H9 (cell line): ENCODE measurements at regions not wholly inside any gene's neighbourhood (a gene's known extent, or its start where the extent isn't known, plus 50 kb on each side); places are given as distances from the start of the nearest gene placed in this dataset.

Experiments used
- DNase-seq: peaks from one replicate; pipeline ENCODE4 v3.0.0-alpha.2; 2017
- H2AFZ ChIP-seq: one replicate; pipeline ENCODE4 v1.6.1; 2013; ENCODE audit warnings: mild to moderate bottlenecking, low read length, control low read depth, moderate library complexity
- H2AK5ac ChIP-seq: 2 replicates; pipeline ENCODE4 v1.6.1; 2013; ENCODE audit warnings: low read length, control low read depth, mixed read lengths; ENCODE audit not compliant: insufficient read length
- H2BK120ac ChIP-seq: one replicate; pipeline ENCODE4 v1.6.1; 2013; ENCODE audit warnings: low read depth, mild to moderate bottlenecking, low read length, control low read depth, inconsistent platforms; ENCODE audit not compliant: poor library complexity, severe bottlenecking
- H2BK12ac ChIP-seq: 2 replicates; pipeline ENCODE4 v1.6.1; 2013; ENCODE audit warnings: low read length, control low read depth, mixed read lengths, low read depth; ENCODE audit not compliant: insufficient read length
- H2BK15ac ChIP-seq: 2 replicates; pipeline ENCODE4 v1.6.1; 2013; ENCODE audit warnings: low read depth, low read length, control low read depth
- H2BK20ac ChIP-seq: one replicate; pipeline ENCODE4 v1.6.1; 2013; ENCODE audit warnings: low read depth, mild to moderate bottlenecking, low read length, control low read depth, inconsistent platforms; ENCODE audit not compliant: poor library complexity, severe bottlenecking
- H2BK5ac ChIP-seq: 2 replicates; pipeline ENCODE4 v1.6.1; 2013; ENCODE audit warnings: low read length, control low read depth, mixed read lengths; ENCODE audit not compliant: insufficient read length
- H3K14ac ChIP-seq: 2 replicates; pipeline ENCODE4 v1.6.1; 2013; ENCODE audit warnings: low read length, control low read depth; ENCODE audit not compliant: insufficient read depth
- H3K18ac ChIP-seq: 2 replicates; pipeline ENCODE4 v1.6.1; 2013; ENCODE audit warnings: low read depth, mild to moderate bottlenecking, mixed read lengths, low read length, control low read depth; ENCODE audit not compliant: insufficient read length
- H3K23ac ChIP-seq: 2 replicates; pipeline ENCODE4 v1.6.1; 2013; ENCODE audit warnings: low read length, control low read depth, mixed read lengths, low read depth; ENCODE audit not compliant: insufficient read length
- H3K23me2 ChIP-seq: 2 replicates; pipeline ENCODE4 v1.6.1; 2013; ENCODE audit warnings: low read depth, mild to moderate bottlenecking, mixed read lengths, low read length, control low read depth; ENCODE audit not compliant: insufficient read length, poor library complexity, severe bottlenecking
- H3K27ac ChIP-seq: 2 replicates; pipeline ENCODE4 v1.5.1; 2013; ENCODE audit warnings: low read length, control low read depth, mixed read lengths, low read depth; ENCODE audit not compliant: insufficient read length
- H3K27me3 ChIP-seq: 2 replicates; pipeline ENCODE4 v1.6.1; 2013; ENCODE audit warnings: low read length, control low read depth, inconsistent platforms; ENCODE audit not compliant: insufficient read depth
- H3K4ac ChIP-seq: 2 replicates; pipeline ENCODE4 v1.6.1; 2013; ENCODE audit warnings: low read depth, mild to moderate bottlenecking, control low read depth, inconsistent platforms, low read length, moderate library complexity
- H3K4me1 ChIP-seq: 2 replicates; pipeline ENCODE4 v1.6.1; 2013; ENCODE audit warnings: low read length, control low read depth, inconsistent platforms; ENCODE audit not compliant: insufficient read depth
- H3K4me2 ChIP-seq: 2 replicates; pipeline ENCODE4 v1.6.1; 2013; ENCODE audit warnings: low read length, control low read depth, mixed read lengths; ENCODE audit not compliant: insufficient read length, insufficient read depth
- H3K56ac ChIP-seq: 2 replicates; pipeline ENCODE4 v1.6.1; 2013; ENCODE audit warnings: low read depth, mild to moderate bottlenecking, mixed read lengths, low read length, control low read depth; ENCODE audit not compliant: insufficient read length
- H3K79me1 ChIP-seq: 2 replicates; pipeline ENCODE4 v1.6.1; 2013; ENCODE audit warnings: low read depth, mild to moderate bottlenecking, moderate library complexity, low read length, control low read depth, inconsistent platforms; ENCODE audit not compliant: insufficient read depth, poor library complexity, severe bottlenecking
- H3K79me2 ChIP-seq: 2 replicates; pipeline ENCODE4 v1.6.1; 2013; ENCODE audit warnings: low read length, control low read depth, inconsistent platforms; ENCODE audit not compliant: insufficient read depth
- H3K9ac ChIP-seq: 2 replicates; pipeline ENCODE4 v1.6.1; 2013; ENCODE audit warnings: low read length, control low read depth, mixed read lengths; ENCODE audit not compliant: insufficient read length; ENCODE audit errors: extremely low read depth
- H3K9me3 ChIP-seq: one replicate; pipeline ENCODE4 v1.6.1; 2013; ENCODE audit warnings: low read depth, low read length, inconsistent platforms; ENCODE audit not compliant: control insufficient read depth
- H3T11ph ChIP-seq: one replicate; pipeline ENCODE4 v1.6.1; 2013; ENCODE audit warnings: mild to moderate bottlenecking, low read length, control low read depth, inconsistent platforms
- H4K20me1 ChIP-seq: one replicate; pipeline ENCODE4 v1.6.1; 2013; ENCODE audit not compliant: control insufficient read depth, insufficient read length, insufficient read depth
- H4K5ac ChIP-seq: 2 replicates; pipeline ENCODE4 v1.6.1; 2013; ENCODE audit warnings: low read depth, mild to moderate bottlenecking, mixed read lengths, low read length, control low read depth; ENCODE audit not compliant: insufficient read length
- H4K8ac ChIP-seq: replicated peaks from 2 replicates; pipeline ENCODE4 v1.6.1; 2013; ENCODE audit warnings: low read length, control low read depth, mixed read lengths, low read depth; ENCODE audit not compliant: insufficient read length
- H4K91ac ChIP-seq: 2 replicates; pipeline ENCODE4 v1.6.1; 2013; ENCODE audit warnings: low read depth, mild to moderate bottlenecking, moderate library complexity, mixed read lengths, low read length, control low read depth; ENCODE audit not compliant: insufficient read length
- H3K27ac Mint-ChIP-seq, 3 experiments: 2 replicates in 2 of 3; 3 replicates in 1 of 3; pipeline ENCODE4 v1.8.0; 2020 to 2021; ENCODE audit warnings: mixed read lengths in 3 of 3, mild to moderate bottlenecking in 1 of 3, moderate library complexity in 1 of 3
- H3K27me3 Mint-ChIP-seq: 2 replicates; pipeline ENCODE4 v1.8.0; 2021; ENCODE audit warnings: low read depth, mild to moderate bottlenecking, moderate library complexity, mixed read lengths
- H3K36me3 Mint-ChIP-seq, 3 experiments: 2 replicates in 2 of 3; 3 replicates in 1 of 3; pipeline ENCODE4 v1.8.0; 2020 to 2021; ENCODE audit warnings: low read depth in 3 of 3, mixed read lengths in 3 of 3; ENCODE audit not compliant: insufficient read depth in 1 of 3
- H3K4me1 Mint-ChIP-seq, 2 experiments: 2 replicates each; pipeline ENCODE4 v1.8.0; 2020; ENCODE audit warnings: mixed read lengths in 2 of 2
- H3K4me3 Mint-ChIP-seq, 2 experiments: 2 replicates in 1 of 2; 3 replicates in 1 of 2; pipeline ENCODE4 v1.8.0; 2020 to 2021; ENCODE audit warnings: mild to moderate bottlenecking in 2 of 2, mixed read lengths in 2 of 2, moderate library complexity in 1 of 2
- H3K9me3 Mint-ChIP-seq, 2 experiments: 2 replicates in 1 of 2; 3 replicates in 1 of 2; pipeline ENCODE4 v1.8.0; 2020; ENCODE audit warnings: mild to moderate bottlenecking in 2 of 2, mixed read lengths in 2 of 2, moderate library complexity in 1 of 2
- WGBS: extraction: QIAGEN DNeasy Blood & Tissue Kit; methylation state at CpG from one replicate; pipeline ENCODE4 v1.1.7; 2013; ENCODE audit warnings: missing lambda C conversion rate, low lambda C conversion rate, mixed read lengths; ENCODE audit not compliant: insufficient read length; ENCODE audit errors: extremely low coverage; 5-methylcytosine and 5-hydroxymethylcytosine counted together
- TF ChIP-seq, protein P1 (sequence below): fragments of 200-600 bp; sonication (generic); conservative IDR thresholded peaks from 3 replicates; pipeline ENCODE4 v1.8.0; 2021; ENCODE audit warnings: antibody characterized with exemption, mild to moderate bottlenecking

DNA sequence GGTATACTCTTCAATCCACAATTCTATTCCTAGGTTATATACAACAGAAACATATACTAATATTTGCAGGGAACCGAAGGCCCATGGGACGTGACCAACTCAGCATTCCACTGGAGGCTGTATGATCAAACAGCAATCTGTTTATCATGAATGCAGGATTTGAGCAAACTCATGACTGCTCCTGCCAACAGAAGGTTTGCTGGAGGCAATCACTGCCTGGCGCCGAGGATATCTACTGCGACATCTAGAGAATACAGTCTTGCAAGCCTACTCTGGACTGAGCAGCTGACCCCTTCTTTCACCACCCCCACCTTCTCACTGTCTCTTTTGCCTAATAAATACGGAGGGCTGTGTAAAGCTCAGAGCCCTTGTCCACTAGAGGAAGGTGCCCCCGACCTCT lies 90.5 kb upstream of the CDH10 start:
- Histone ChIP-seq H3K56ac (no peak overlapping the region), H4K5ac (no peak overlapping the region), H2BK15ac (no peak overlapping the region), H2BK12ac (no peak overlapping the region), H3K9ac (no peak overlapping the region), H3K4me1 (no peaks in the 10 kb centered on the region), H3K27ac (no peak overlapping the region), H4K91ac (no peak overlapping the region), H4K20me1 (no peaks in the 10 kb centered on the region), H2BK5ac (no peak overlapping the region), H4K8ac (no peak overlapping the region), H3K14ac (no peak overlapping the region), H3K23ac (no peak overlapping the region), H2AK5ac (no peak overlapping the region), H3K18ac (no peak overlapping the region), H2AFZ (no peak overlapping the region), H2BK20ac (no peak overlapping the region), H2BK120ac (no peak overlapping the region), H3K9me3 (no peaks in the 10 kb centered on the region), H3K4ac (no peak overlapping the region), H3K79me1 (no peaks in the 10 kb centered on the region), H3K4me2 (no peak overlapping the region), H3K23me2 (no peaks in the 10 kb centered on the region), H3K79me2 (no peaks in the 10 kb centered on the region), H3K27me3 (no peaks in the 10 kb centered on the region), H3T11ph (no peak overlapping the region)
- Mint-ChIP-seq H3K4me1 (no peaks in the 10 kb centered on the region), H3K36me3 (no peaks in the 10 kb centered on the region), H3K27me3 (no peaks in the 10 kb centered on the region), H3K4me3 (no peak overlapping the region), H3K27ac (no peak overlapping the region), H3K9me3 (no peaks in the 10 kb centered on the region)
- WGBS, result no CpG with 5 or more reads among the region's 7 CpGs
- TF ChIP-seq, protein P1, sequence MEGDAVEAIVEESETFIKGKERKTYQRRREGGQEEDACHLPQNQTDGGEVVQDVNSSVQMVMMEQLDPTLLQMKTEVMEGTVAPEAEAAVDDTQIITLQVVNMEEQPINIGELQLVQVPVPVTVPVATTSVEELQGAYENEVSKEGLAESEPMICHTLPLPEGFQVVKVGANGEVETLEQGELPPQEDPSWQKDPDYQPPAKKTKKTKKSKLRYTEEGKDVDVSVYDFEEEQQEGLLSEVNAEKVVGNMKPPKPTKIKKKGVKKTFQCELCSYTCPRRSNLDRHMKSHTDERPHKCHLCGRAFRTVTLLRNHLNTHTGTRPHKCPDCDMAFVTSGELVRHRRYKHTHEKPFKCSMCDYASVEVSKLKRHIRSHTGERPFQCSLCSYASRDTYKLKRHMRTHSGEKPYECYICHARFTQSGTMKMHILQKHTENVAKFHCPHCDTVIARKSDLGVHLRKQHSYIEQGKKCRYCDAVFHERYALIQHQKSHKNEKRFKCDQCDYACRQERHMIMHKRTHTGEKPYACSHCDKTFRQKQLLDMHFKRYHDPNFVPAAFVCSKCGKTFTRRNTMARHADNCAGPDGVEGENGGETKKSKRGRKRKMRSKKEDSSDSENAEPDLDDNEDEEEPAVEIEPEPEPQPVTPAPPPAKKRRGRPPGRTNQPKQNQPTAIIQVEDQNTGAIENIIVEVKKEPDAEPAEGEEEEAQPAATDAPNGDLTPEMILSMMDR, result no peak
- DNase-seq, result no peak
